Non-pigmented ciliary epithelial cell (primary cell): ENCODE measurements at regions not wholly inside any gene's neighbourhood (a gene's known extent, or its start where the extent isn't known, plus 50 kb on each side); places are given as distances from the start of the nearest gene placed in this dataset.

ENCODE experiments used
- DNase-seq: peaks from one replicate; pipeline ENCODE4 v3.0.0-alpha.2; 2010; ENCODE audit warnings: low read depth

- DNase-seq = no peak
Measured at GRCh38 chr18:77448046-77448445, 198.4 kb downstream of the GALR1 start.

- no peak for DNase-seq
Measured at GRCh38 chr18:77455004-77455403, 205.4 kb downstream of the GALR1 start.

GRCh38 chr18:77457681-77458080, 208.0 kb downstream of the GALR1 start:
- no peak for DNase-seq

- DNase-seq = no peak
Measured at GRCh38 chr18:77461062-77461688, 211.5 kb downstream of the GALR1 start.

- no peak for DNase-seq
Measured at GRCh38 chr18:77464917-77465316, 215.3 kb downstream of the GALR1 start.

- DNase-seq = no peak
Measured at GRCh38 chr18:77466890-77467289, 217.2 kb downstream of the GALR1 start.

- no peak for DNase-seq
Measured at GRCh38 chr18:77469131-77469530, 219.5 kb downstream of the GALR1 start.

GRCh38 chr18:77470569-77471413, 221.1 kb downstream of the GALR1 start:
- DNase-seq = no peak

GRCh38 chr18:77472509-77472908, 222.9 kb downstream of the GALR1 start:
- no peak for DNase-seq

GRCh38 chr18:77478646-77479442, 229.2 kb downstream of the GALR1 start:
- no peak for DNase-seq

GRCh38 chr18:77481541-77481940, 231.9 kb downstream of the GALR1 start:
- DNase-seq = no peak

GRCh38 chr18:77482190-77483085, 232.8 kb downstream of the GALR1 start:
- DNase-seq = no peak

GRCh38 chr18:77486985-77487384, 237.3 kb downstream of the GALR1 start:
- no peak for DNase-seq

- DNase-seq = no peak
Measured at GRCh38 chr18:77487951-77488740, 238.5 kb downstream of the GALR1 start.

- no peak for DNase-seq
Measured at GRCh38 chr18:77495079-77495478, 245.4 kb downstream of the GALR1 start.

GRCh38 chr18:77495982-77496690, 246.5 kb downstream of the GALR1 start:
- no peak for DNase-seq

- DNase-seq = no peak
Measured at GRCh38 chr18:77501266-77501665, 251.6 kb downstream of the GALR1 start.

- DNase-seq = no peak
Measured at GRCh38 chr18:77505499-77505898, 255.9 kb downstream of the GALR1 start.

GRCh38 chr18:77512152-77512551, 262.5 kb downstream of the GALR1 start:
- DNase-seq = no peak

GRCh38 chr18:77517901-77518300, 268.3 kb downstream of the GALR1 start:
- DNase-seq = no peak
